Right forelimb (tissue), 1 donor: ENCODE measurements at regions not wholly inside any gene's neighbourhood (a gene's known extent, or its start where the extent isn't known, plus 50 kb on each side); places are given as distances from the start of the nearest gene placed in this dataset.
"Not testable (repeated sequence)": the region's sequence is repeated elsewhere in the genome, so short reads cannot be mapped to it uniquely, and the experiment has no call there.

Experiments
- DNase-seq: peaks from one replicate; pipeline ENCODE4 v3.0.0-alpha.2; 2018

- DNase-seq = no peak
Observed at GRCh38 chr5:2569176-2569575, 182.3 kb downstream of the IRX2 start.

GRCh38 chr5:2566284-2566683 lies 185.2 kb downstream of the IRX2 start:
- DNase-seq = no peak

DNA sequence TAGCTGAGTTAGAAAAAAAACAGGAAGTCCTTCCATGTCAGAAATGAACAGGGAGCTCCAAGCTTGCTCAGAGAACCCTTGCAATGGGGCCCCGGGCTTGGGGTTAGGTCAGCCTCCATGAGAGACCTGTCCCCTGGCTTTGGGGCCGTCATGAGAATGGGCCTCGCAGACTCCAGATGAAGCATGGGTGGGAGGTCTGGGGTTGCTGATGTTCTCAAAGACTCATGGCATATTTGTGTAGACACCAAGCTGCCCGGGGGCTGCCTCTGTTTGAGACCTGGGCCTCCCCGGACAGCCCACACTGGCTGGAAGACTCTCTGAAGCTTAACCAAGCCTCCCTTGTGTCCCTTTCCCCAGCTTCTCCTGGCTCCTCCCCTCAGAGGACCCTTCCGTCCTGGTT lies 186.3 kb downstream of the IRX2 start:
- DNase-seq = no peak

DNA sequence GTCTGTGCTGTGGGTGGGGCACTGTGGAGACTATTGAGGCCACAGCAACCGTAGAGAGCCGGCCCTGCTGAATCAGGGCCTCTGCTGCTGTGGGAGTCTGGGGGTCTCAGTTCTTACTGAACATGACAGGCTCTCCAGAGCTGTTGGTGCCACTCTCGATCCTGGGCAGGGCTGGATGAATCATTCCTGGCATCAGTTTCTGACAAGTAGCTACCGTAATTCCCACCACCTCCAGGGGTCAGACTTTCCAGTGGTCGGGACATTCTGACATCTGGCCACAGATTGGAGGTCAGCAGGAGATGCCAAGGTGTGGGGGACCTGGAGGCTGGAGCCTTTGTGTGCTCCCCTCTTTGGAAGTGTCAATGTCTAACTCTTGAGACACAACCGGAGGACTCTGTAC lies 188.4 kb downstream of the IRX2 start:
- no peak for DNase-seq

DNA sequence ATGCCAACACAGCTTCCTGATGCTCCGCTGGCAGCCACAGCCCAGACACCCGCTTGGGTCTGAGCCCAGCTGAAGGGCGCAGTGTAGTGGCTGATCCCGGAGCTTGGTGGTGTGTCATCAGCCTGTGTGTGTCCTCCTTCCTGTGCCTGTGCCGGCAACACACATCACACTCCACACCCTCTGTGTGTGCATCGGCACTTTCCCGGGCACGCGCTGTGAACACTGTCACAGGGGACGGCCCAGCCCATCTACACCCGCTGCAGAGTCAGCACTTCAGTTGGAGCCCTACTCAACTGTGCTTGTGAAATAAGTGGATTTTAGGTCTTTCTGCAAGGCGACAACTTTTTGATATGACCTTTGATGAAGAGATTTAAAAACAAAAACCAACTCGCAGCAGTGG lies 189.4 kb downstream of the IRX2 start:
- DNase-seq = no peak

DNA sequence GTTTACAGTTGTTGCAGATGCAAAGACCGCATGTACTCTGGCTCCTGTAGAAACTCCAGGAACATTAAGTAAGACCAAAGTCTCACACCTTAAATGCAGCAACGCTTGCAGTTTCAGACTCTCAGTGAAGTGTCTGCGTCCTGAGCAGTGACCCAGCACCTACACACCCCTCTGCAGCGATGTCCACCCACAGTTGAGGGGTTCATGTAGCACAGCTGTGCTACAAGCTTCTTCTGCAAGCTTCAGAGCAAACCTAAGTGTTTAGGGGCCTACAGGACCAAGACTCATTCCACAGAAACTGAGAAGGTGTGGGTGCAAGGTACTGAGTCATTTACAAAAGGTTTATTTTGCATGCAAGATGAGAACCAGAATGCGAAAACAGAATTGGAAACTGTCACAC lies 191.0 kb downstream of the IRX2 start:
- DNase-seq = no peak

GRCh38 chr5:2557435-2557834 lies 194.0 kb downstream of the IRX2 start:
- no peak for DNase-seq

- DNase-seq = no peak
Observed at GRCh38 chr5:2556375-2556966, 195.0 kb downstream of the IRX2 start.

- no peak for DNase-seq
Observed at GRCh38 chr5:2553611-2554010, 197.9 kb downstream of the IRX2 start.

DNA sequence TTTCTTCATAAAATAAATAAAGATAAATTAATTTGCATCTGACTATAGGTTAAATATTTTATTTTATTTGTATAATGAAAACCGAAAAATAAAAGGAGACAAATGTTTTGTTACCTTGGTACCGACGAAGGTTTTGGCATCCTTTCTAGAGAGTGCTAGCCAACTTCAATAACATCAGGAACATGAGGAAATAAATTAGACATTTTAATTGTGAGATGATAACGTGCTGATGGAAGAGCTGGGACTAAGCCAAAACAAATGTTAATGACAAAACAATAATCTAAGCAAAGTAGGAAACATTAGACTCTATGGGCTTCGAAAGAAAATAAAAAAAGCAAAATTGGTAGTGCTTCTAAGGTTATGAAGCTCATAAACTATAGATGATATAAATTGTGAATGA lies 201.0 kb downstream of the IRX2 start:
- no peak for DNase-seq

GRCh38 chr5:2549900-2550299 lies 201.6 kb downstream of the IRX2 start:
- no peak for DNase-seq

DNA sequence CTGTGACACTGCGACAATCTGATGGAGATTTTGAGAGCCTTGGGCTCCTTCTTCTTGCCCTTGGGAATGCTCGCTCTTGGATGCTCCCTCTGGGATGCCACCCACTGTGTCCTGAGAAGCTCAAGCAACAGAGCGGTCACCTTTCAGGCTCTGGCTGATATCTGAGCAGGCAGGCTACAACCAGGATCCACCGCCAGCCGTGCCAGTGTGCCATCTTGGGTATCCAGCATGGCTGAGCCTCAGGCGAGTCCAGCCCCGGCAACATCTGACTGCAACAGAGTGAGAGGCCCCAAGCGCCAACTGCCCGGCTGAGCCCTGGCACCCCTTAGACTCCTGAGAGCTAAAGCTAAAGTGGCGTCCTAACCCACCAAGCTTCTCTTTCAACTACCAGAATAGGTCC lies 202.1 kb downstream of the IRX2 start:
- DNase-seq = no peak

- DNase-seq = no peak
Observed at GRCh38 chr5:2546938-2547337, 204.5 kb downstream of the IRX2 start.

- no peak for DNase-seq
Observed at GRCh38 chr5:2544003-2544402, 207.5 kb downstream of the IRX2 start.

DNA sequence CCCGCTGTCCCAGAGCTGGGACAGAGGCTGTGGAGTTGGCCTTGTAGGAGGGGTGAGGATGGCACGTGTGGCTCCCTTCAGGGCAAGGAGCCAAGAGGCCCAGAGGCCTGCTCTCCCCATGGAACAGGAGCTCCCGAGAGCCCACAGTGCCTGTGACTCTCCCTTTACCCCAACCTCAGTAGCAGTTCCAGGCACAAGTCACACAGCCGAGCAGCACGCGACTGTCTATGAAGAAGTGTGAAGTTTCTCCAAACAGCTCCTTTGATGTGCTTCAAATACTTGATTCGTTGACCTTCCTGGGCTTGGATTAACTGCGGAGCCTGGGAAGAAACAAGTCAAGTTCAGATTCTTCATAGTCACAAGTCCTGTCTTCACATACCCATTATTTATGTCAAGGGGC lies 208.7 kb downstream of the IRX2 start:
- DNase-seq = no peak

GRCh38 chr5:2542026-2542425 lies 209.5 kb downstream of the IRX2 start:
- no peak for DNase-seq

DNA sequence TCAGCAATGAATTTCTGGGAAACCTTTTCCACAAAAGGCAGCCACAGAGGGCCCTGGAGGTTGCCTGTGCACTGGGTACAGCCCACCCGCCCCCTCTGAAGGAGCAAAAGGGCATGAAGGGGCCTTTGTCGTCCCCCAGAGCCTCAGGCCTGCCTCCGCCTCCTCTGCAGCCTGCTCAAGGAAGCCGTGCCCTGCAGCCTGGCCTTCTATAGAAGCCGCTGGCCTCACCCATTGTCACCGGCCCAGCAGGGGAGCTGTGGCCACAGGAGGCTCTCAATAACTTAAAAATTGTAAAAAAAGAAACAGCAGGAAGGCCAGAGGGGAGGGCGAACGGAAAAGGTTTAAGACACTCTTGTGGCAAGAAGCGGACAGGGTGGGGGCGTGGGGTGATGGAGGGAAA lies 213.3 kb downstream of the IRX2 start:
- no peak for DNase-seq

DNA sequence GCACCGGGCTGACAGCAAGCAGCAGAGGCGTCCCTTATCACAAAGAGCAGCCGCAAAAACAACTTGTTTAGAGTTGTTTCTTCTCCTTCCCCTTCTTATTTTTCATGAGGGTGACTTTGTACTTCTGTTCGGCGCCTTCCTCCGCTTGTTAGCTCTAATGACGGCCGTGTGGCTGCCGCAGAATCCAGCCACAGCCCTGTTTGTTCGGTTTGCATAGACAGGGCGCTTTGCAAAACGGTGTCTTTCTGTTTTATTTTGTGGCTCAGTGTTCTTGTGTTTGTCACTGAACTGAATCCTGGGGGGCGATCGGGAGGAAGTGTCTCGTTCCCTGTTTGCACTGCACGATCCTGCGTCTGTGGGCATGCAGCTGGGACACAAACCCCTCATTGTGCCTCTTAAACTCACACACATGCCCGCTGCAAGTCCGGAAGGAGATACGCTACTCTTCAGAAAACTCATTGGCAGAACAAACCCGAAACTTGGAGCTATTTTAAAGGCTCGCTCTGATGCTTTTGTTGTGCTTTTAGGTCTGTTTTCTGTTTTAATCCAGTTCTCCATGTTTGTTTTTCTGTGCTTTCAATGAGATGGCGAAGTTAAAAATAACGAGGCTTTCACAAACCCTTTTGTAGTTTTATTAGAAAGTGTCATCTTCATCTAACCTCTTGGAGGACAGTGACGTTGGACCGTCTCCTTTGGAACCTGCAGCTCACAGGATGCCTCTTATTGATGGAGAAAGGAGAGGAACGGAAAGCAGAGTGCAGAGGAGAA lies 213.9 kb downstream of the IRX2 start:
- DNase-seq = no peak

DNA sequence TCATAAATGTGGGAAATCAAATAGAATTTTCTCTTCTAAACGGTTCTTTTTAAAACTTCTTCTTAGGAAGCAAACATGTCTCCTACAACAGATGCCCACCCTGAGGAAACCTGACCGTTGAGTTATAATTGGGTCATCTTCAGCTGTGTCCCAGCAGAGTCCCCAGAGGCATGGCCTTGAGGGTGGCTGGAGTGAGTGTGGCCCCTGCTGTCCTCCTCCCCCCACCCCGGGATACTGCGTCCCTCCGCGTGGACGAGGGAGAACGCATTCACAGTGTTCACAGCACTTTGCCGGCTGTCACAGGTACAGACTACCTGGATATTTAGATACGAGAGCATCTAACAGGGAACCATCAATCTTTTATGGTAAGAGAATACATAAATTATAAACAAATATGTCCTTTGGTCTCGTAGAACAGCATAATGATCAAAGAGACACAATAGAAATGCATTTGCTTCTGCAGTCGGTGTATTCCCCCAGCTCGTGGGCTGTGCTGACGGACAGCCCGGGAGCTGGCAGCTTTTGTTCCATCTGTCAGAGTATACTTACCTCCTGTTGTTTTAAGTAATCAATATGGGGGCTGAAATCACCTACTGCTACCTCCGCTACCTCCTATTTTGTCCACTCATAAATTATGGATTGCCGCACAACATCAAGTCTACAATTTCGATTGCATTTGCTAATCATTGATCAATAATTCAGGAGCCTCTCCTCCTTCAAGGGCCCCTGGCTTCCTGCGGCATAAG lies 214.7 kb downstream of the IRX2 start:
- DNase-seq = no peak

DNA sequence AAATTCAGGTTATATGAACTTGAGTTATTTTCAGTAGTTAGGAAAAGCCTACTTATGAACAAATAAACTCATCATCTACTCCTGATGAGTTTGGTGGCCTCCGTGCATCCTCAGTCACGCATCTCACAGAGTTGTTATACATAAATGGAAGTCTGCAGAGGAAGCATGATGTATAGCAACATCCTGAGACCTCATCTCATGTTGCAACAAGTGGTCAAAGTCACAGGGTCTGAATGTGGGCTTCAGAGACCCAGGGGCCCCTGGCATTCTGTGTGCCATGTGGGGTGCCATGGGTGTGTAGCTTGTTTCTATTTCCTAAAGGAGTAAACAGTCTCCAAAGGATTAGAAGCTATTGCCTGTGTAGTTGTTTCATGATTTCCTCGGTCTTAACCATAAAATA lies 216.5 kb downstream of the IRX2 start:
- DNase-seq = no peak

GRCh38 chr5:2534251-2534650 lies 217.2 kb downstream of the IRX2 start:
- DNase-seq = no peak

GRCh38 chr5:2533848-2534247 lies 217.6 kb downstream of the IRX2 start:
- not testable (repeated sequence) for DNase-seq

GRCh38 chr5:2532809-2533208 lies 218.7 kb downstream of the IRX2 start:
- DNase-seq = no peak

- no peak for DNase-seq
Observed at GRCh38 chr5:2531318-2531717, 220.2 kb downstream of the IRX2 start.
